Vagina (tissue), 2 donors: ENCODE measurements at regions not wholly inside any gene's neighbourhood (a gene's known extent, or its start where the extent isn't known, plus 50 kb on each side); places are given as distances from the start of the nearest gene placed in this dataset.

Experiments
- DNase-seq, 2 donors: peaks; one replicate each; pipeline ENCODE4 v3.0.0-alpha.2; 2017; ENCODE audit errors: extremely low spot score in 2 of 2
- H3K27ac ChIP-seq: fragments of 200-600 bp; sonication (generic); one replicate; pipeline ENCODE4 v1.5.1; 2019
- H3K27me3 ChIP-seq: fragments of 200-600 bp; sonication (generic); one replicate; pipeline ENCODE4 v1.5.1; 2019
- H3K36me3 ChIP-seq, 2 donors: fragments of 200-600 bp; sonication (generic); one replicate each; pipeline ENCODE4 v1.5.1; 2017 to 2019
- H3K4me1 ChIP-seq: fragments of 200-600 bp; sonication (generic); one replicate; pipeline ENCODE4 v1.5.1; 2019
- H3K4me3 ChIP-seq, 2 donors: fragments of 200-600 bp; sonication (generic); 1 replicate in 1 of 2; 2 replicates in 1 of 2; pipeline ENCODE4 v1.5.1; 2016 to 2019
- H3K9me3 ChIP-seq: fragments of 200-600 bp; sonication (generic); one replicate; pipeline ENCODE4 v1.5.1; 2019
- POLR2A ChIP-seq, 2 donors: fragments of 450-650 bp; IDR thresholded peaks; one replicate each; pipeline ENCODE4 v1.6.1; 2017; ENCODE audit warnings: antibody characterized with exemption in 2 of 2, mild to moderate bottlenecking in 2 of 2, moderate library complexity in 2 of 2
- POLR2AphosphoS5 ChIP-seq, 2 donors: sonication (generic); formaldehyde crosslinking; IDR thresholded peaks; one replicate each; pipeline ENCODE4 v1.9.0; 2017; ENCODE audit warnings: antibody characterized with exemption in 2 of 2, mild to moderate bottlenecking in 2 of 2, low read depth in 1 of 2; ENCODE audit not compliant: insufficient read depth in 1 of 2
- intact Hi-C: fragments of 100-400 bp; cut with DNase I; formaldehyde crosslinking; loops from one replicate; pipeline ENCODE4 v1.15.1; 2023
- TF ChIP-seq, protein P1 (sequence below), 3 experiments: fragments of 450-650 bp in 2 of 3; fragments of 200-600 bp in 1 of 3; sonication (generic) in 1 of 3; IDR thresholded peaks; one replicate each; pipeline ENCODE4 v1.5.1; 2017 to 2019; ENCODE audit warnings: antibody characterized with exemption in 3 of 3, mild to moderate bottlenecking in 2 of 3, moderate library complexity in 2 of 3

DNA sequence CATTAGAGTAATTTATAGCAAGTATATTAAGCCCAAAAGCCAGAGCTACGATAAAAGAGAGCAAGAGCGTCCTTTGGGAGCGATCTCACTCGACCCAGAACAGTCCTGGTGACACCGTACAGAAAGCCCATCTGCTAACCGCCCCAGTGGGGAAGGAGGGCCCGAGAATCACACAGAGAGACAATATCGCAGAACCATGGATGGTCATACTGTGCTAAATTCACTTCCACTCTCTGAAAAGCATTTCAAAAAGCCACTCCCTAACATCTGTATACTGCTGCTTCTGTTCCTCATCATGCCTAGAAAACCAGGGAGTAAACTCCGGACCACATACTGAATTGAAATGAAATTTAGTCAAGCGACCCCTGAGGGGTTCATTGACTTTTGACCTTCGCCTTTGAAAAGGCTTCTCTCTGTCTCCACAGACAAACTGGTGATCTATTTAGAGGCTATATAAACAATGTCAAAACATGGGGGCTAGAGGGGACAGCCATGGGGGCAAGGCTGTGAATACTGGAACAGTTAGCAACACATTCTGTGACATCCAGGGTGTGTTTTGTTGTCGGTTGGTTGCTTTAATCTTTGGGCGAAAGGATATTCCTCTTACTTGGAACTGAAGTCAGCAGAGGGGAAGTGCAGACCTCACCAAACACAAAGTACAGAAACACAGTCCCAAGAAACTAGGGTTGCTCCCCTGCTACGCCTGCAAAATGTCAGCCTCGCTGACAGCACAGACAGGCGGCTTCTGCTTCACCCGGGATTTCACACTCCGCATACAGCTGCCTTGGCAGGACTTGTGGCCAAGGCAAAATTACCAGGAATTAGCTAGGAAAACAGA lies 129.0 kb upstream of the RASGEF1B start:
- no peak overlapping the region for H3K4me3 ChIP-seq
- peaks cover 13% of the 10 kb centered on the region for H3K4me1 ChIP-seq
- intact Hi-C loops = no loop called here
- H3K27me3 ChIP-seq = no peaks in the 10 kb centered on the region
- H3K9me3 ChIP-seq = no peaks in the 10 kb centered on the region
- no peak for DNase-seq
- no peak overlapping the region for H3K27ac ChIP-seq
- no peaks in the 10 kb centered on the region for H3K36me3 ChIP-seq
- TF ChIP-seq POLR2AphosphoS5 (IDR thresholded peaks at IDR 0.05; ENCODE audit: insufficient read depth in 1 of 2, low read depth in 1 of 2) = no peak
- TF ChIP-seq, protein P1, sequence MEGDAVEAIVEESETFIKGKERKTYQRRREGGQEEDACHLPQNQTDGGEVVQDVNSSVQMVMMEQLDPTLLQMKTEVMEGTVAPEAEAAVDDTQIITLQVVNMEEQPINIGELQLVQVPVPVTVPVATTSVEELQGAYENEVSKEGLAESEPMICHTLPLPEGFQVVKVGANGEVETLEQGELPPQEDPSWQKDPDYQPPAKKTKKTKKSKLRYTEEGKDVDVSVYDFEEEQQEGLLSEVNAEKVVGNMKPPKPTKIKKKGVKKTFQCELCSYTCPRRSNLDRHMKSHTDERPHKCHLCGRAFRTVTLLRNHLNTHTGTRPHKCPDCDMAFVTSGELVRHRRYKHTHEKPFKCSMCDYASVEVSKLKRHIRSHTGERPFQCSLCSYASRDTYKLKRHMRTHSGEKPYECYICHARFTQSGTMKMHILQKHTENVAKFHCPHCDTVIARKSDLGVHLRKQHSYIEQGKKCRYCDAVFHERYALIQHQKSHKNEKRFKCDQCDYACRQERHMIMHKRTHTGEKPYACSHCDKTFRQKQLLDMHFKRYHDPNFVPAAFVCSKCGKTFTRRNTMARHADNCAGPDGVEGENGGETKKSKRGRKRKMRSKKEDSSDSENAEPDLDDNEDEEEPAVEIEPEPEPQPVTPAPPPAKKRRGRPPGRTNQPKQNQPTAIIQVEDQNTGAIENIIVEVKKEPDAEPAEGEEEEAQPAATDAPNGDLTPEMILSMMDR (IDR thresholded peaks at IDR 0.05) = no peak
- TF ChIP-seq POLR2A (IDR thresholded peaks at IDR 0.05) = no peak

DNA sequence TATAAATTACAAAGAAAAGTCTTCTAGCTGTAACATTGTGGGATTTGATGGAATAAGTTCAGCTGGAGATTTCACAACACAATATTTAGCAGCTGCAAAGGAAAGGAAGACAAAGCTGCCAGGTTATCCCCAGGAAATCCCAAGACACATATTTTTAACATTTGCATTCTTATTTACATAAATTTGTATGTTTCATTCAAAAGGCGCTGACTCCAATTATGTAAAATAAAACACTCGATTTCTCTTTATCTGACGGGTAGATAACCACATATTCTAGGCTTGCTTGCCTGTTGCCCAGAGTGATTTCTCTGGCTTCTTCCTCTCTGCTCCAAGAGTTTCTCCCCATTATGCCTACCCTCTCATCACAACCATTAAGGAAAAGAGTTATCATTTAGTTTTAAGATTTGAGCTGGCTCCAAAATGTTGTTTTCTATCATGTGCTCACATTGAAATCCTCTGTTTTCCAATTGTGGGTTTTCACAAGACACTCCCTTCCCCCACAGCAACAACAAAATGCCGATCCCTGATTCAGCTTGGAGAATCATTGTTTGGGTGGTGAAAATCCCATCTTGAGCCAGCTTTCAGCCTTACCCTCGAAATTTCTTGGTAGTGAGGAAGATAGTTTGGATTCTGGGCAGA lies 128.2 kb upstream of the RASGEF1B start:
- Histone ChIP-seq H3K27me3 (no peaks in the 10 kb centered on the region), H3K36me3 (no peaks in the 10 kb centered on the region), H3K4me1 (peaks cover 13% of the 10 kb centered on the region), H3K4me3 (no peak overlapping the region), H3K9me3 (no peaks in the 10 kb centered on the region), H3K27ac (no peak overlapping the region)
- intact Hi-C loops = no loop called here
- TF ChIP-seq POLR2AphosphoS5 (IDR thresholded peaks at IDR 0.05; ENCODE audit: insufficient read depth in 1 of 2, low read depth in 1 of 2) (no peak), POLR2A (IDR thresholded peaks at IDR 0.05) (no peak)
- TF ChIP-seq, protein P1 (IDR thresholded peaks at IDR 0.05) = no peak
- DNase-seq = no peak

DNA sequence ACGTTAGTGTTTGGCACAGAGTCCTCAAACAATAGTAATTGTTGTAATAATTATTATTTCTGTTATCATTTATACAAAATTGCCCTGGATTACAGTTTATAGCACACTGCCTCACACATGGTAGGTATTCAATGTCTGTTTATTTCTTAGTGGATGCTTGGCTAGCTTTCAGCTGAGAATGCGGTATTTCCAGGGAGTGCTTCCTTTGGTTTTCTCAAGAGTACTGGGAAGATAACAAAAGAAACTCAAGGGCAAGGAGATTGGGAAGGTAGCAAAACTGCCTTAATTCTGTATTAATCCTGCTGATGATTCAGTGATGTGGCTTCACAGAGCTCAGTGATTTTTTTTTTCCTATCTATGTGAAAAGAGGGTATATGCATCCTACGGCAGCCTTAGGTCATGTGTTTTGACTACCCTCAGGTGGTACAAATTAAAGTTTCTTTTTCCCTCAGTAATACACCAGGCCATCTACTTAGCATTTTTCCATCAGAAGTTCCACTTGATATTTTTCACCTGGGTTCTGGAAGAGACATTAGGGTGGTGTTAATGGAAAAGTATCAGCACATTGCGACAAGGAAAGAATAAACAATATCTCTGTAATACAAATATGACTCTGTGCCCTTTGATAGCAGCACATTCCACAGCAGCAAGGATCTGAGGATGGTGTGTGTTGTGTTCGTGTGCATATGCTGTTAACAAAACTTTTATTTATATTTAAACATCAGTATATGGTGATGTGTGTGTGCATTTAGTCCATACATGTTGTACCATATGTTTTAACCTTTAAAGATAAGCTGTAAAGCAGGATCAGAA lies 124.3 kb upstream of the RASGEF1B start:
- H3K27ac ChIP-seq = no peak overlapping the region
- no peaks in the 10 kb centered on the region for H3K36me3 ChIP-seq
- no peak for DNase-seq
- peaks cover 9% of the 10 kb centered on the region for H3K4me1 ChIP-seq
- intact Hi-C loops = no loop called here
- no peaks in the 10 kb centered on the region for H3K9me3 ChIP-seq
- H3K4me3 ChIP-seq = no peak overlapping the region
- H3K27me3 ChIP-seq = no peaks in the 10 kb centered on the region
- TF ChIP-seq POLR2AphosphoS5 (IDR thresholded peaks at IDR 0.05; ENCODE audit: insufficient read depth in 1 of 2, low read depth in 1 of 2) (no peak), POLR2A (IDR thresholded peaks at IDR 0.05) (no peak)
- TF ChIP-seq, protein P1 (IDR thresholded peaks at IDR 0.05) = no peak

DNA sequence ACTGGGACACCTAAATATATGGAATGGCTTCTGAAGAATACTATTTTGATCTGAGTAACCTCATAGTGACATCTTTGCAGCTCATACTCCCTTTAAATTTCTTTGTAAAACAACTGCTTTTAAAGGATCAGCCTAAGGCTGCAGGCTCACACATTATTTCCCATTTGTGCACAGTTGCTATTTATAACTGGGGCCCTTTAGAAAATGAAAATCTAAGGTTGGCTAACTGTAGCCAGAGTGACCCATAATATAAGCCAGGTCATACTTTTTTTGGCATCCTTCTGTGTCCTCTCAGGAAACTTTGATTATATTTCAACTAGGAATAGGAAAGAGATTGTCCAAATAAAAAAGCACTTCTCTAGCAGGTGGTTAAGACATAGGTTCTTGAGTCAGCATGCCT lies 123.6 kb upstream of the RASGEF1B start:
- no peak overlapping the region for H3K4me3 ChIP-seq
- no peaks in the 10 kb centered on the region for H3K27me3 ChIP-seq
- no peaks in the 10 kb centered on the region for H3K9me3 ChIP-seq
- H3K36me3 ChIP-seq = no peaks in the 10 kb centered on the region
- H3K4me1 ChIP-seq = peaks cover 2% of the 10 kb centered on the region
- TF ChIP-seq POLR2AphosphoS5 (IDR thresholded peaks at IDR 0.05; ENCODE audit: insufficient read depth in 1 of 2, low read depth in 1 of 2) (no peak), POLR2A (IDR thresholded peaks at IDR 0.05) (no peak)
- TF ChIP-seq, protein P1 (IDR thresholded peaks at IDR 0.05) = no peak
- DNase-seq = no peak
- intact Hi-C loops = no loop called here
- no peak overlapping the region for H3K27ac ChIP-seq
